Loucy (cell line): ENCODE measurements at regions not wholly inside any gene's neighbourhood (a gene's known extent, or its start where the extent isn't known, plus 50 kb on each side); places are given as distances from the start of the nearest gene placed in this dataset.

Experiments
- EZH2phosphoT487 ChIP-seq: fragments of 200-600 bp; IDR thresholded peaks from 2 replicates; pipeline ENCODE4 v1.6.1; 2018; ENCODE audit warnings: antibody characterized with exemption, mild to moderate bottlenecking, moderate library complexity, borderline replicate concordance
- TF ChIP-seq, protein P1 (sequence below): fragments of 200-600 bp; sonication (generic); conservative IDR thresholded peaks from 2 replicates; pipeline ENCODE4 v1.5.1; 2014; ENCODE audit warnings: mild to moderate bottlenecking, antibody characterized with exemption, low read length

GRCh38 chr2:188013767-188014166 lies 277.9 kb upstream of the GULP1 start:
- TF ChIP-seq, protein P1, sequence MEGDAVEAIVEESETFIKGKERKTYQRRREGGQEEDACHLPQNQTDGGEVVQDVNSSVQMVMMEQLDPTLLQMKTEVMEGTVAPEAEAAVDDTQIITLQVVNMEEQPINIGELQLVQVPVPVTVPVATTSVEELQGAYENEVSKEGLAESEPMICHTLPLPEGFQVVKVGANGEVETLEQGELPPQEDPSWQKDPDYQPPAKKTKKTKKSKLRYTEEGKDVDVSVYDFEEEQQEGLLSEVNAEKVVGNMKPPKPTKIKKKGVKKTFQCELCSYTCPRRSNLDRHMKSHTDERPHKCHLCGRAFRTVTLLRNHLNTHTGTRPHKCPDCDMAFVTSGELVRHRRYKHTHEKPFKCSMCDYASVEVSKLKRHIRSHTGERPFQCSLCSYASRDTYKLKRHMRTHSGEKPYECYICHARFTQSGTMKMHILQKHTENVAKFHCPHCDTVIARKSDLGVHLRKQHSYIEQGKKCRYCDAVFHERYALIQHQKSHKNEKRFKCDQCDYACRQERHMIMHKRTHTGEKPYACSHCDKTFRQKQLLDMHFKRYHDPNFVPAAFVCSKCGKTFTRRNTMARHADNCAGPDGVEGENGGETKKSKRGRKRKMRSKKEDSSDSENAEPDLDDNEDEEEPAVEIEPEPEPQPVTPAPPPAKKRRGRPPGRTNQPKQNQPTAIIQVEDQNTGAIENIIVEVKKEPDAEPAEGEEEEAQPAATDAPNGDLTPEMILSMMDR, result no peak
- no peak for TF ChIP-seq EZH2phosphoT487
